HEK293 (cell line): ENCODE measurements at regions not wholly inside any gene's neighbourhood (a gene's known extent, or its start where the extent isn't known, plus 50 kb on each side); places are given as distances from the start of the nearest gene placed in this dataset.

ENCODE experiments used
- CTCF ChIA-PET: fragments of 350-600 bp; formaldehyde crosslinking; extraction: SDS; loops from one replicate; lab custom pipeline; 2021; ENCODE audit warnings: antibody characterized with exemption; lab: Yijun Ruan, JAX
- POLR2A ChIA-PET: fragments of 300-600 bp; formaldehyde crosslinking; extraction: SDS; loops from one replicate; lab custom pipeline; 2020; ENCODE audit warnings: antibody characterized with exemption, inconsistent platforms; lab: Yijun Ruan, JAX
- H3K27ac ChIP-seq: fragments of 200-500 bp; sonication (Bioruptor generic); 2 replicates; pipeline ENCODE4 v1.5.1; 2014; ENCODE audit warnings: low read depth, low read length, control low read depth, inconsistent platforms; ENCODE audit errors: extremely low read depth
- H3K36me3 ChIP-seq, 2 experiments: fragments of 200-500 bp in 1 of 2; sonication (Bioruptor generic) in 1 of 2; 1 replicate in 1 of 2; 2 replicates in 1 of 2; pipeline ENCODE4 v1.5.1; 2014 to 2017; ENCODE audit warnings: inconsistent platforms in 2 of 2, low read length in 2 of 2; ENCODE audit not compliant: control insufficient read depth in 2 of 2, insufficient read depth in 1 of 2
- H3K4me1 ChIP-seq: fragments of 200-500 bp; sonication (Bioruptor generic); 2 replicates; pipeline ENCODE4 v1.5.1; 2014; ENCODE audit warnings: mild to moderate bottlenecking, low read length, inconsistent platforms; ENCODE audit not compliant: control insufficient read depth, insufficient read depth
- H3K4me3 ChIP-seq: 2 replicates; pipeline ENCODE4 v1.5.1; 2011; ENCODE audit warnings: low read depth, mild to moderate bottlenecking, control low read depth, low read length, moderate library complexity
- H3K9me3 ChIP-seq: fragments of 200-500 bp; sonication (Bioruptor generic); 2 replicates; pipeline ENCODE4 v1.5.1; 2014; ENCODE audit warnings: low read depth, low read length, inconsistent platforms; ENCODE audit not compliant: control insufficient read depth, insufficient read depth
- BCL6B ChIP-seq: fragments of 450-650 bp; formaldehyde crosslinking; IDR thresholded peaks from 2 replicates; pipeline ENCODE4 v1.5.1; 2017; ENCODE audit warnings: missing biosample characterization, missing genetic modification characterization
- HOXA7 ChIP-seq: sonication (generic); formaldehyde crosslinking; IDR thresholded peaks from 2 replicates; pipeline ENCODE4 v1.8.1; 2022; ENCODE audit warnings: missing genetic modification reagents, borderline replicate concordance
- MYNN ChIP-seq: fragments of 450-650 bp; formaldehyde crosslinking; IDR thresholded peaks from 2 replicates; pipeline ENCODE4 v1.5.1; 2016; ENCODE audit warnings: missing biosample characterization, missing genetic modification characterization, borderline replicate concordance
- SCRT1 ChIP-seq: fragments of 450-650 bp; formaldehyde crosslinking; IDR thresholded peaks from 2 replicates; pipeline ENCODE4 v1.5.1; 2016; ENCODE audit warnings: missing biosample characterization, missing genetic modification characterization, borderline replicate concordance
- SETDB1 ChIP-seq: IDR thresholded peaks from one replicate; pipeline ENCODE4 v1.6.1; 2017; ENCODE audit warnings: mild to moderate bottlenecking, low read length, moderate library complexity, mixed read lengths; ENCODE audit not compliant: insufficient read length
- SP2 ChIP-seq: fragments of 450-650 bp; formaldehyde crosslinking; IDR thresholded peaks from 2 replicates; pipeline ENCODE4 v1.5.1; 2016; ENCODE audit warnings: missing biosample characterization, missing genetic modification characterization
- ZFP37 ChIP-seq: fragments of 450-650 bp; formaldehyde crosslinking; IDR thresholded peaks from 2 replicates; pipeline ENCODE4 v1.5.1; 2016; ENCODE audit warnings: missing biosample characterization, missing genetic modification characterization
- ZFP69B ChIP-seq: fragments of 450-650 bp; formaldehyde crosslinking; IDR thresholded peaks from 2 replicates; pipeline ENCODE4 v1.5.1; 2016; ENCODE audit warnings: missing biosample characterization, missing genetic modification characterization
- ZNF10 ChIP-seq: fragments of 450-650 bp; formaldehyde crosslinking; IDR thresholded peaks from 2 replicates; pipeline ENCODE4 v1.5.1; 2017; ENCODE audit warnings: missing biosample characterization, missing genetic modification characterization
- ZNF175 ChIP-seq: fragments of 450-650 bp; formaldehyde crosslinking; IDR thresholded peaks from 2 replicates; pipeline ENCODE4 v1.5.1; 2016; ENCODE audit warnings: missing biosample characterization, missing genetic modification characterization
- ZNF184 ChIP-seq: fragments of 450-650 bp; IDR thresholded peaks from 2 replicates; pipeline ENCODE4 v1.5.1; 2018; ENCODE audit warnings: missing biosample characterization, mild to moderate bottlenecking, missing genetic modification characterization
- ZNF19 ChIP-seq: fragments of 450-650 bp; formaldehyde crosslinking; IDR thresholded peaks from 2 replicates; pipeline ENCODE4; 2016; ENCODE audit warnings: missing biosample characterization, missing genetic modification characterization, low read depth
- ZNF211 ChIP-seq: fragments of 450-650 bp; formaldehyde crosslinking; IDR thresholded peaks from 2 replicates; pipeline ENCODE4 v1.5.1; 2016; ENCODE audit warnings: low read depth, missing biosample characterization, missing genetic modification characterization
- ZNF214 ChIP-seq: fragments of 450-650 bp; formaldehyde crosslinking; IDR thresholded peaks from 2 replicates; pipeline ENCODE4 v1.5.1; 2017; ENCODE audit warnings: missing biosample characterization, mild to moderate bottlenecking, missing genetic modification characterization, borderline replicate concordance
- ZNF350 ChIP-seq: fragments of 450-650 bp; formaldehyde crosslinking; IDR thresholded peaks from 2 replicates; pipeline ENCODE4 v1.5.0; 2017; ENCODE audit warnings: missing biosample characterization, mild to moderate bottlenecking, missing genetic modification characterization
- ZNF404 ChIP-seq: fragments of 450-650 bp; formaldehyde crosslinking; IDR thresholded peaks from 2 replicates; pipeline ENCODE4 v1.5.1; 2017; ENCODE audit warnings: missing biosample characterization, missing genetic modification characterization
- ZNF473 ChIP-seq: fragments of 450-650 bp; formaldehyde crosslinking; IDR thresholded peaks from 2 replicates; pipeline ENCODE4 v1.5.1; 2017; ENCODE audit warnings: missing biosample characterization, missing genetic modification characterization
- ZNF513 ChIP-seq: fragments of 450-650 bp; IDR thresholded peaks from 2 replicates; pipeline ENCODE4 v1.5.1; 2018; ENCODE audit warnings: missing biosample characterization, missing genetic modification characterization
- ZNF558 ChIP-seq: fragments of 450-650 bp; formaldehyde crosslinking; IDR thresholded peaks from 2 replicates; pipeline ENCODE4 v1.5.1; 2016; ENCODE audit warnings: missing biosample characterization, missing genetic modification characterization
- ZNF629 ChIP-seq: fragments of 450-650 bp; formaldehyde crosslinking; IDR thresholded peaks from 2 replicates; pipeline ENCODE4 v1.5.1; 2017; ENCODE audit warnings: missing biosample characterization, missing genetic modification characterization
- ZNF654 ChIP-seq: fragments of 450-650 bp; formaldehyde crosslinking; IDR thresholded peaks from 2 replicates; pipeline ENCODE4 v1.5.1; 2016; ENCODE audit warnings: low read depth, missing biosample characterization, missing genetic modification characterization
- ZNF701 ChIP-seq: fragments of 450-650 bp; formaldehyde crosslinking; IDR thresholded peaks from 2 replicates; pipeline ENCODE4 v1.5.1; 2016; ENCODE audit warnings: missing biosample characterization, missing genetic modification characterization
- ZNF707 ChIP-seq: fragments of 450-650 bp; formaldehyde crosslinking; IDR thresholded peaks from 2 replicates; pipeline ENCODE4 v1.5.1; 2016; ENCODE audit warnings: missing biosample characterization, missing genetic modification characterization
- ZSCAN23 ChIP-seq: fragments of 450-650 bp; formaldehyde crosslinking; IDR thresholded peaks from 2 replicates; pipeline ENCODE4 v1.5.1; 2016; ENCODE audit warnings: missing biosample characterization, missing genetic modification characterization
- TF ChIP-seq, protein P1 (sequence below): fragments of 450-650 bp; formaldehyde crosslinking; IDR thresholded peaks from 2 replicates; pipeline ENCODE4 v1.5.1; 2016; ENCODE audit warnings: missing biosample characterization, missing genetic modification characterization
- TF ChIP-seq, protein P2 (sequence below): fragments of 450-650 bp; formaldehyde crosslinking; IDR thresholded peaks from 2 replicates; pipeline ENCODE4 v1.5.1; 2016; ENCODE audit warnings: missing biosample characterization, missing genetic modification characterization, borderline replicate concordance

DNA sequence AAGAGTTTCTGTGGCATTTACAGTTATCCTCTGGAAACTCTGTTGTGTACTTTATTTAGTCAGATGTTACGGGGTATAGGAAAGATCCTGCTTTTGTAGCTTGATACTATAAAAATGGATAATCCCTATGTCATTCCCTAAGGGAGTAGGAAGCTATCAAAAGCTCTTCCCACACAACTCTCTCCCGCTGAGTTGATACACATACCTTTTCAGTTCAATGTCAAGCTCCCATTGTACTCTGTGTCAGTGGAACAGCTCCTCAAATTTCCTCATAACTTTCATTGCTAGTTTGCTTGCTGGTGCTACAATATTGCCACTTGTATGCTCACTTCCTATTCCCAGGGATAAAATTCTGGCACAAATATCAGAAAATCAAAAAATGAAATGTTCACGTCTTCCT is 893.3 kb upstream of the GBE1 start:
- no peak overlapping the region for H3K4me3 ChIP-seq
- ChIA-PET CTCF (no interaction called here), POLR2A (no interaction called here)
- H3K36me3 ChIP-seq, result no peaks in the 10 kb centered on the region
- no peaks in the 10 kb centered on the region for H3K9me3 ChIP-seq
- H3K4me1 ChIP-seq, result no peaks in the 10 kb centered on the region
- no peak for TF ChIP-seq ZNF654 (tag by site-specific recombination)
- no peak for TF ChIP-seq ZNF19 (tag by site-specific recombination)
- TF ChIP-seq SP2 (tag by site-specific recombination), result no peak
- no peak for TF ChIP-seq ZNF513
- no peak for TF ChIP-seq ZNF184 (tag by site-specific recombination)
- no peak for TF ChIP-seq ZNF473 (tag by site-specific recombination)
- TF ChIP-seq SCRT1, result no peak
- TF ChIP-seq ZSCAN23 (tag by site-specific recombination), result no peak
- TF ChIP-seq ZFP69B (tag by site-specific recombination), result no peak
- TF ChIP-seq ZNF214 (tag by site-specific recombination), result no peak
- no peak for TF ChIP-seq HOXA7 (CRISPR knock-in tag)
- TF ChIP-seq ZNF701 (tag by site-specific recombination), result no peak
- no peak for TF ChIP-seq ZFP37
- TF ChIP-seq SETDB1, result no peak
- no peak for TF ChIP-seq ZNF629
- TF ChIP-seq, protein P1, sequence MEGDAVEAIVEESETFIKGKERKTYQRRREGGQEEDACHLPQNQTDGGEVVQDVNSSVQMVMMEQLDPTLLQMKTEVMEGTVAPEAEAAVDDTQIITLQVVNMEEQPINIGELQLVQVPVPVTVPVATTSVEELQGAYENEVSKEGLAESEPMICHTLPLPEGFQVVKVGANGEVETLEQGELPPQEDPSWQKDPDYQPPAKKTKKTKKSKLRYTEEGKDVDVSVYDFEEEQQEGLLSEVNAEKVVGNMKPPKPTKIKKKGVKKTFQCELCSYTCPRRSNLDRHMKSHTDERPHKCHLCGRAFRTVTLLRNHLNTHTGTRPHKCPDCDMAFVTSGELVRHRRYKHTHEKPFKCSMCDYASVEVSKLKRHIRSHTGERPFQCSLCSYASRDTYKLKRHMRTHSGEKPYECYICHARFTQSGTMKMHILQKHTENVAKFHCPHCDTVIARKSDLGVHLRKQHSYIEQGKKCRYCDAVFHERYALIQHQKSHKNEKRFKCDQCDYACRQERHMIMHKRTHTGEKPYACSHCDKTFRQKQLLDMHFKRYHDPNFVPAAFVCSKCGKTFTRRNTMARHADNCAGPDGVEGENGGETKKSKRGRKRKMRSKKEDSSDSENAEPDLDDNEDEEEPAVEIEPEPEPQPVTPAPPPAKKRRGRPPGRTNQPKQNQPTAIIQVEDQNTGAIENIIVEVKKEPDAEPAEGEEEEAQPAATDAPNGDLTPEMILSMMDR (tag by site-specific recombination), result no peak
- no peak for TF ChIP-seq ZNF350
- no peak for TF ChIP-seq ZNF211 (tag by site-specific recombination)
- TF ChIP-seq, protein P2, sequence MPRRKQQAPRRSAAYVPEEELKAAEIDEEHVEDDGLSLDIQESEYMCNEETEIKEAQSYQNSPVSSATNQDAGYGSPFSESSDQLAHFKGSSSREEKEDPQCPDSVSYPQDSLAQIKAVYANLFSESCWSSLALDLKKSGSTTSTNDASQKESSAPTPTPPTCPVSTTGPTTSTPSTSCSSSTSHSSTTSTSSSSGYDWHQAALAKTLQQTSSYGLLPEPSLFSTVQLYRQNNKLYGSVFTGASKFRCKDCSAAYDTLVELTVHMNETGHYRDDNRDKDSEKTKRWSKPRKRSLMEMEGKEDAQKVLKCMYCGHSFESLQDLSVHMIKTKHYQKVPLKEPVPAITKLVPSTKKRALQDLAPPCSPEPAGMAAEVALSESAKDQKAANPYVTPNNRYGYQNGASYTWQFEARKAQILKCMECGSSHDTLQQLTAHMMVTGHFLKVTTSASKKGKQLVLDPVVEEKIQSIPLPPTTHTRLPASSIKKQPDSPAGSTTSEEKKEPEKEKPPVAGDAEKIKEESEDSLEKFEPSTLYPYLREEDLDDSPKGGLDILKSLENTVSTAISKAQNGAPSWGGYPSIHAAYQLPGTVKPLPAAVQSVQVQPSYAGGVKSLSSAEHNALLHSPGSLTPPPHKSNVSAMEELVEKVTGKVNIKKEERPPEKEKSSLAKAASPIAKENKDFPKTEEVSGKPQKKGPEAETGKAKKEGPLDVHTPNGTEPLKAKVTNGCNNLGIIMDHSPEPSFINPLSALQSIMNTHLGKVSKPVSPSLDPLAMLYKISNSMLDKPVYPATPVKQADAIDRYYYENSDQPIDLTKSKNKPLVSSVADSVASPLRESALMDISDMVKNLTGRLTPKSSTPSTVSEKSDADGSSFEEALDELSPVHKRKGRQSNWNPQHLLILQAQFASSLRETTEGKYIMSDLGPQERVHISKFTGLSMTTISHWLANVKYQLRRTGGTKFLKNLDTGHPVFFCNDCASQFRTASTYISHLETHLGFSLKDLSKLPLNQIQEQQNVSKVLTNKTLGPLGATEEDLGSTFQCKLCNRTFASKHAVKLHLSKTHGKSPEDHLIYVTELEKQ (tag by site-specific recombination), result no peak
- H3K27ac ChIP-seq, result no peak overlapping the region

GRCh38 chr3:82643948-82644347 is 882.5 kb upstream of the GBE1 start:
- ChIA-PET POLR2A (no interaction called here), CTCF (interaction anchor here (0.5 kb wide), 1 partner anchor 891 kb away, joined by 3 read pairs; no protein-coding TSS in a partner anchor)
- TF ChIP-seq ZNF404 (tag by site-specific recombination), result no peak
- TF ChIP-seq, protein P2 (tag by site-specific recombination), result no peak
- no peak for TF ChIP-seq SETDB1
- TF ChIP-seq BCL6B (tag by site-specific recombination), result no peak
- TF ChIP-seq ZNF10, result no peak
- no peak for TF ChIP-seq MYNN (tag by site-specific recombination)
- no peak for TF ChIP-seq ZNF707
- no peak for TF ChIP-seq ZNF558 (tag by site-specific recombination)
- TF ChIP-seq ZNF175 (tag by site-specific recombination), result no peak

More at GRCh38 chr3:82643948-82644347, 882.5 kb upstream of the GBE1 start:
- Histone ChIP-seq H3K27ac (no peak overlapping the region), H3K4me3 (no peak overlapping the region), H3K4me1 (no peaks in the 10 kb centered on the region), H3K36me3 (no peaks in the 10 kb centered on the region), H3K9me3 (no peaks in the 10 kb centered on the region)
